ENCODE measurements at regions not wholly inside any gene's neighbourhood (a gene's known extent, or its start where the extent isn't known, plus 50 kb on each side); places are given as distances from the start of the nearest gene placed in this dataset.

DNA sequence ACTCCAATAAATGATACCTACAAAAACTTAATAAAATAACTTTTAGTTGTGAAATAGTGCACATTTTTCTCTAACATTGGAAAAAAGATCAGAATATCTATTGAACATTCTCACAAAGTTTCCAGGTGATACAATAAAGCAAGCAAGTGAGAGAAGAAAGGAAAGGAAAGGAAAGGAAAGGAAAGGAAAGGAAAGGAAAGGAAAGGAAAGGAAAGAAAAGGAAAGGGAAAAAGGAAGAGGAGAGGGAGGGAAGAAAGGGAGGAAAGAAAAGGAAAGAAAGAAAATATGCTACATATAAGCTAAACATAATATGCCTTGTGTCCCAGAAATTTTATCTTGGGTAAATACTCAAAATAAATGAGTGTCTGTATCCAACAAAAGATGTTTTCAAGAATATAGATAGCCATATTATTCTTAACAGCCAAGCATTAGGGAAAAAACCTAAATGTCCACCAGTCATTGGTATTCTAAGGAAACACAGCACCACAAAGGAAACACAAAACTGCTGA lies 510.2 kb upstream of the ZWINT start:
- POLR2A ChIA-PET: no interaction called here
- H3K4me1 Mint-ChIP-seq (ENCODE audit: low read depth): no peaks in the 10 kb centered on the region
- no peak for TF ChIP-seq CTCF (IDR thresholded peaks at IDR 0.05)
- CTCF ChIA-PET: no interaction called here
- no peak overlapping the region for H3K4me3 Mint-ChIP-seq
- intact Hi-C loops (cut with micrococcal nuclease): no loop called here
- H3K36me3 Mint-ChIP-seq (ENCODE audit: low read depth): no peaks in the 10 kb centered on the region
- no peaks in the 10 kb centered on the region for H3K27me3 Mint-ChIP-seq
- H3K9me3 Mint-ChIP-seq: peaks cover 4% of the 10 kb centered on the region
- no peak overlapping the region for H3K27ac Mint-ChIP-seq
- DNase-seq (no peak), ATAC-seq (no peak)

- no peak for TF ChIP-seq CTCF (IDR thresholded peaks at IDR 0.05)
- no peak overlapping the region for H3K27ac Mint-ChIP-seq
- ChIA-PET POLR2A (interaction anchor here (0.7 kb wide), 1 partner anchor 36 kb away, joined by 4 read pairs; no protein-coding TSS in a partner anchor), CTCF (interaction anchor here (1.2 kb wide), 1 partner anchor 12 kb away, joined by 3 read pairs; no protein-coding TSS in a partner anchor)
- DNase-seq: no peak
- H3K36me3 Mint-ChIP-seq (ENCODE audit: low read depth): no peaks in the 10 kb centered on the region
- H3K4me1 Mint-ChIP-seq (ENCODE audit: low read depth): no peaks in the 10 kb centered on the region
- intact Hi-C loops (cut with micrococcal nuclease): no loop called here
- no peak for ATAC-seq
- H3K9me3 Mint-ChIP-seq: peaks cover 8% of the 10 kb centered on the region
- no peak overlapping the region for H3K4me3 Mint-ChIP-seq
- H3K27me3 Mint-ChIP-seq: no peaks in the 10 kb centered on the region
Observed at GRCh38 chr10:56867236-56867635, 506.2 kb upstream of the ZWINT start.

DNA sequence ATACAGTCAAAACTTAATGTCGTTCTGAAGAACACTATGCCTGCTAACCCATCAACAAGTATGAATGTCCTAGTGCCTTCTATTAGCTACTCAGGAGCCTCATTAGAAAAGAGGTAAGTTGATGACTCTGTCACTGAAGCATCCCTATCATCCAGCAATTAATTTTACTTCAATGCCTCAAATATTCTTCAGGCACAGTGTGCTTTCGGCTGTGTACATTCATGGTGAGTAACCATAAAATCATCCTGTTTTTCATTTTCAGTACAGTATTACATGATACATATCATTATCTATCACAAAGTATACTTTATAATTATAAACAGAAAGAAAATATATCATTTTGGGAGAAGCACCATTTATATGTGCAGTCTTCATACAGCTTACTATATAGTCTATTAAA lies 495.5 kb upstream of the ZWINT start:
- no peak for TF ChIP-seq CTCF (IDR thresholded peaks at IDR 0.05)
- intact Hi-C loops (cut with micrococcal nuclease): no loop called here
- no peak overlapping the region for H3K4me3 Mint-ChIP-seq
- no peaks in the 10 kb centered on the region for H3K36me3 Mint-ChIP-seq (ENCODE audit: low read depth)
- H3K9me3 Mint-ChIP-seq: peaks cover 7% of the 10 kb centered on the region
- H3K27me3 Mint-ChIP-seq: no peaks in the 10 kb centered on the region
- DNase-seq (no peak), ATAC-seq (no peak)
- H3K27ac Mint-ChIP-seq: no peak overlapping the region
- H3K4me1 Mint-ChIP-seq (ENCODE audit: low read depth): no peaks in the 10 kb centered on the region
- POLR2A ChIA-PET: no interaction called here
- CTCF ChIA-PET: no interaction called here

DNA sequence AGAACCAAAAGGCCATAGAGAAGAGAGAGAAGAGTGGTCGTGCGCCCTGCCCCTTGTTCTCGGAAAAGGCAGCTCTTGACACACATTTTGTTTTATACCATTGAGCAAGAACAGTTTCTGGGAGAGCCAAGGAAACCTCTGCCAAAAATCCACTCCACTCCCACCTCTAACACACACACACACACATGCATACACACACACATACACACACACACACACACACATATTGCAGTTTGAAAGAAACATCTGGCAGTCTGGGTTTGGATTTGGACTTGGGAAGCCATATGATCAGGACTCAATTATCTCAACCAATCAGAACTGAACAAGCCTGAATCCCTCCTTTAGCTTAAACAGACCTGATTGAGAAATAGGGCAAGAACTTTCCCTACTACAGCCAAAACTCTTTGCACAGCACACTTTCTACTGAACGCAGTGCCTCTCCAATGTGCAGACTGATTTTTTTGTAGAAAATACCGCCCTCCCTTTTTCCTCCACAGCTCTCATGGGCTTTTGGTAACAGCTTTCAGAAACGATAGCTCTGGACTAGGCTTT lies 484.0 kb upstream of the ZWINT start:
- no peaks in the 10 kb centered on the region for H3K27me3 Mint-ChIP-seq
- H3K9me3 Mint-ChIP-seq: peaks cover 9% of the 10 kb centered on the region
- ChIA-PET CTCF (no interaction called here), POLR2A (no interaction called here)
- no peak for DNase-seq
- intact Hi-C loops (cut with micrococcal nuclease): no loop called here
- H3K4me3 Mint-ChIP-seq: no peak overlapping the region
- no peaks in the 10 kb centered on the region for H3K4me1 Mint-ChIP-seq (ENCODE audit: low read depth)
- no peak for ATAC-seq
- TF ChIP-seq CTCF (IDR thresholded peaks at IDR 0.05): no peak
- no peak overlapping the region for H3K27ac Mint-ChIP-seq
- no peaks in the 10 kb centered on the region for H3K36me3 Mint-ChIP-seq (ENCODE audit: low read depth)

GRCh38 chr10:56836659-56837058 lies 475.6 kb upstream of the ZWINT start:
- Mint-ChIP-seq H3K4me1 (ENCODE audit: low read depth) (no peaks in the 10 kb centered on the region), H3K27ac (no peak overlapping the region), H3K36me3 (ENCODE audit: low read depth) (no peaks in the 10 kb centered on the region), H3K4me3 (no peak overlapping the region), H3K9me3 (peaks cover 2% of the 10 kb centered on the region), H3K27me3 (no peaks in the 10 kb centered on the region)
- TF ChIP-seq CTCF (IDR thresholded peaks at IDR 0.05): no peak
- intact Hi-C loops (cut with micrococcal nuclease): no loop called here
- DNase-seq (no peak), ATAC-seq (no peak)
- ChIA-PET CTCF (no interaction called here), POLR2A (no interaction called here)

Data from activated CD8-positive, alpha-beta T cell treated with anti-CD3 and anti-CD28 coated beads for 36 hours (primary cell).